Endodermal cell (in vitro differentiated cells): ENCODE measurements at regions not wholly inside any gene's neighbourhood (a gene's known extent, or its start where the extent isn't known, plus 50 kb on each side); places are given as distances from the start of the nearest gene placed in this dataset.
"Not testable (repeated sequence)": the region's sequence is repeated elsewhere in the genome, so short reads cannot be mapped to it uniquely, and the experiment has no call there.

Experiments used
- DNase-seq: peaks from one replicate; pipeline ENCODE4 v3.0.0-alpha.2; 2017
- H3K27ac ChIP-seq: 2 replicates; pipeline ENCODE4 v1.5.1; 2013; ENCODE audit warnings: mild to moderate bottlenecking, low read depth, low read length, moderate library complexity
- H3K27me3 ChIP-seq: 2 replicates; pipeline ENCODE4 v1.6.1; 2013; ENCODE audit warnings: mild to moderate bottlenecking, low read length, moderate library complexity; ENCODE audit not compliant: insufficient read depth, control insufficient read depth, poor library complexity, severe bottlenecking
- H3K36me3 ChIP-seq: 2 replicates; pipeline ENCODE4 v1.7.0; 2013; ENCODE audit warnings: mild to moderate bottlenecking, low read length, moderate library complexity; ENCODE audit not compliant: control insufficient read depth, insufficient read depth
- H3K4me1 ChIP-seq: one replicate; pipeline ENCODE4 v1.7.0; 2013; ENCODE audit warnings: low read length; ENCODE audit not compliant: control insufficient read depth, insufficient read depth
- H3K4me3 ChIP-seq: 2 replicates; pipeline ENCODE4 v1.5.1; 2013; ENCODE audit warnings: mild to moderate bottlenecking, low read length, moderate library complexity
- H3K9ac ChIP-seq: 2 replicates; pipeline ENCODE4 v1.6.1; 2013; ENCODE audit warnings: mild to moderate bottlenecking, low read length, moderate library complexity; ENCODE audit not compliant: poor library complexity, severe bottlenecking; ENCODE audit errors: extremely low read depth
- H3K9me3 ChIP-seq: 2 replicates; pipeline ENCODE4 v1.6.1; 2013; ENCODE audit warnings: mild to moderate bottlenecking, low read length, moderate library complexity; ENCODE audit not compliant: control insufficient read depth
- H3K27ac Mint-ChIP-seq: 2 replicates; pipeline ENCODE4 v1.8.0; 2020; ENCODE audit warnings: mixed read lengths
- H3K27me3 Mint-ChIP-seq: 2 replicates; pipeline ENCODE4 v1.8.0; 2021; ENCODE audit warnings: mild to moderate bottlenecking, mixed read lengths; ENCODE audit not compliant: insufficient read depth
- H3K36me3 Mint-ChIP-seq: 2 replicates; pipeline ENCODE4 v1.8.0; 2020; ENCODE audit warnings: low read depth, mixed read lengths
- H3K4me1 Mint-ChIP-seq: 2 replicates; pipeline ENCODE4 v1.8.0; 2020; ENCODE audit warnings: mixed read lengths
- H3K4me3 Mint-ChIP-seq: 2 replicates; pipeline ENCODE4 v1.8.0; 2020; ENCODE audit warnings: mild to moderate bottlenecking, moderate library complexity, mixed read lengths
- H3K9me3 Mint-ChIP-seq: 2 replicates; pipeline ENCODE4 v1.8.0; 2020; ENCODE audit warnings: mild to moderate bottlenecking, mixed read lengths
- WGBS, 2 experiments: methylation state at CpG; one replicate each; pipeline versions ENCODE4 v1.1.5 to v1.1.7; 2013; ENCODE audit warnings: missing lambda C conversion rate in 2 of 2, mixed read lengths in 1 of 2; ENCODE audit not compliant: insufficient coverage in 1 of 2, insufficient read length in 1 of 2; 5-methylcytosine and 5-hydroxymethylcytosine counted together

DNA sequence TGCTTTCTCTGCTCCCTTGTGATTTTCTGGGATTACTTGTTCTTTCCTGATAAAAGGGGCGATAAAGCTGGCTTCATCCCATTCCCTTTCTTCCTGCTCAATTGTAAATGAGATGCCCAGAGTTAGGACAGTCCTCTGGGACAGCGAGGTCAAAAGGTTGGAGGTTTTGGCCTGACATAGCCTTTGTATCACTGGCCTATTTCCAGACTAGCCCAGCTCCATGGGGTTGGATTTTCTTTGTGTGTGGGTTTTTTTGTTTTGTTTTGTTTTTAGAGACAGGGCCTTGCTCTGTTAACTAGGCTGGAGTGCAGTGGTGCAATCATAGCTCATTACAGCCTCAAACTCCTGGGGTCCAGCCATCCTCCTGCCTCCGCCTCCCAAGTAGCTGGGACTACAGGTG, 57.8 kb downstream of the NPIPB11 start:
- not testable (repeated sequence) for H3K27ac Mint-ChIP-seq, H3K27me3 ChIP-seq, H3K27me3 Mint-ChIP-seq, H3K4me3 Mint-ChIP-seq, H3K9ac ChIP-seq, H3K4me1 ChIP-seq, H3K4me1 Mint-ChIP-seq, DNase-seq, H3K4me3 ChIP-seq, H3K36me3 ChIP-seq, H3K36me3 Mint-ChIP-seq, H3K9me3 ChIP-seq, H3K27ac ChIP-seq, H3K9me3 Mint-ChIP-seq
- WGBS, 2 experiments, result 97% methylated on average over 3 of the region's 3 CpGs; no CpG with 5 or more reads in 1 of the 2 experiments

DNA sequence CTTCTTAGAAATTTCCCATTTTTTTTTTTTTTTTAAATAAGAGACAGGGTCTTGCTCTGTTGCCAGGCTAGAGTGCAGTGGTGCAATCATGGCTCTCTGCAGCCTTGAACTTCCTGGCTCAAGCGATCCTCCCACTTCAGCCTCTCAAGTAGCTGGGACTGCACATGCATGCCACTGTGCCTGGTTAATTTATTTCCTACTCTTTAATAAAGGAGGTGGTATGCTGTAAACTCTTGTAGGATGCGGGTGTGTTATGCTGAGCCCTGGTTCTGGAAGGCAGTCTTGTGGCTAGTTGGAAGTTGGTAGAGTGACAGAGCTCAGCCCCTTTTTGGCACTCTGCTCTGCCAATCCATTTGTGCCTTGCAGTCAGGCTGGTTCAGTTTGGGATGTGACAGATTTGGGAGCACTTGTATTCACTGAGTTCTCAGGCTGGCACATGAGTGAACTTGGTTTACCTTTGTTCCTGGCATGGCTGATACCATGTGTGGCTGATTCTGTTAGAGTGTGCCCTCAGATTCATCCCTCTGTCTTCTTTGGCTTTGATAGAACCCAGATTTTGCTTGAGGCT, 58.3 kb downstream of the NPIPB11 start:
- not testable (repeated sequence) for H3K27ac ChIP-seq, H3K36me3 Mint-ChIP-seq, DNase-seq, H3K4me3 ChIP-seq, H3K27me3 ChIP-seq, H3K36me3 ChIP-seq, H3K27me3 Mint-ChIP-seq, H3K4me3 Mint-ChIP-seq, H3K27ac Mint-ChIP-seq, H3K9ac ChIP-seq, H3K9me3 ChIP-seq, H3K4me1 Mint-ChIP-seq, H3K4me1 ChIP-seq, H3K9me3 Mint-ChIP-seq
- 83% methylated on average over 1 of the region's 2 CpGs; no CpG with 5 or more reads in 1 of the 2 experiments for WGBS, 2 experiments

DNA sequence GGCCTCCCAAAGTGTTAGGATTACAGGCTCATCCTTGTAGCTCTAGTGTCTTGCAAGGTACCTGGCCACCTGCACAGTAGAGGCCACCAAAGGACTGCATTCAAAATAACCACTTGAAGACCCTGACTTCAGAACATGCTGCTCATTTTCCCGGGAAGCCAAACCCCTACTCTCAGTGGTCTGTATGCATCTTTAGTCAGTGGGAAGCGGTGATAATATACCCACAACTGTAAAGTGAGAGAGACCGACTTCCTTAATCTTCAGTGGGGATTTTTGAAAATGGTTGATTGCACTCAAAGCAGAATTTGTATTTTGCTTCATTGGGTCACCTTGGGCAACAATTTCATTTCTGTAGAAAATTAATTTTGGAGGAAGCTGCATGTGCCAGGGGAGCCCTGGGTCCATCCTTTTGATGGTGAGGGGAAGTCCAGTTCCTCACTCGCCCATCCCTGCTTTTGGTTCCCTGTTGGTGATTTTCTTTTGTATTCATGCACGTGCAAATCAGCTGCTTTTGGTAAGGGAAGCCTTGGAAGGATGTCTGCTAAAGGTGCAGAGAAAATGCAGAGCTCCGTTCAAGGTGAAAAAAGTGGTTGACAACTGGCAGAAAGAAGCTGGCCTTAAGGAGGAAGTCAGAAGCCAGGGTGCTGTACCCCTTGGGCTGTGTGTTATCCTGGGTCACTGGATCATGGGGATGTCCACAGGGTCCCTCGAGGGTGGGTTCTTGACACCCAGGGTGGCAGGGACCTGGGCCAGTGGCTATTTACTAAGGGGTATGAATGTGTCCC, 59.5 kb downstream of the NPIPB11 start:
- not testable (repeated sequence) for H3K4me3 ChIP-seq, H3K9me3 ChIP-seq, DNase-seq, H3K27me3 ChIP-seq, H3K27me3 Mint-ChIP-seq, H3K4me1 Mint-ChIP-seq, H3K36me3 ChIP-seq, H3K9ac ChIP-seq, H3K36me3 Mint-ChIP-seq, H3K4me3 Mint-ChIP-seq, H3K4me1 ChIP-seq, H3K9me3 Mint-ChIP-seq, H3K27ac Mint-ChIP-seq, H3K27ac ChIP-seq
- 86 to 100% methylated on average over 1 to 6 of the region's 7 CpGs for WGBS, 2 experiments

DNA sequence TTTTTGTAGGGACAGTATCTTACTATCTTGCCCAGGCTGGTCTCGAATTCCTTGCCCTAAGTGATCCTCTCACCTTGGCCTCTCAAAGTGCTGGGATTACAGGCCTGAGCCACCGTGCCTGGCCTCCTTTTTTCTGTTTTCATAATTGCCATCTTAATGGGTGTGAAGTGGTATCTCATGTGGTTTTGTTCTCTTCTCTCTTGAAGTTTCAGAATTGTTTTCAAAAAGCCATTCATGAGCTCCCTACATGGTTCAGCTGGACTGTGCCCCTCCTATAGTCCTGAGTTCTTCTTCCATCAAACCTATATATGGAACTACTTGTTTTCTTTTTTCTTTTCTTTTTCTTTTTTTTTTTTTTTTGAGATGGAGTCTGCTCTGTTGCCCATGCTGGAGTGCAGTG, 60.3 kb downstream of the NPIPB11 start:
- H3K36me3 ChIP-seq, H3K4me3 Mint-ChIP-seq, H3K27ac ChIP-seq, DNase-seq, H3K36me3 Mint-ChIP-seq, H3K4me1 ChIP-seq, H3K9ac ChIP-seq, H3K27me3 ChIP-seq, H3K9me3 ChIP-seq, H3K9me3 Mint-ChIP-seq, H3K4me3 ChIP-seq, H3K27me3 Mint-ChIP-seq, H3K4me1 Mint-ChIP-seq, H3K27ac Mint-ChIP-seq: not testable (repeated sequence)
- WGBS, 2 experiments, result no CpG with 5 or more reads among the region's 2 CpGs

DNA sequence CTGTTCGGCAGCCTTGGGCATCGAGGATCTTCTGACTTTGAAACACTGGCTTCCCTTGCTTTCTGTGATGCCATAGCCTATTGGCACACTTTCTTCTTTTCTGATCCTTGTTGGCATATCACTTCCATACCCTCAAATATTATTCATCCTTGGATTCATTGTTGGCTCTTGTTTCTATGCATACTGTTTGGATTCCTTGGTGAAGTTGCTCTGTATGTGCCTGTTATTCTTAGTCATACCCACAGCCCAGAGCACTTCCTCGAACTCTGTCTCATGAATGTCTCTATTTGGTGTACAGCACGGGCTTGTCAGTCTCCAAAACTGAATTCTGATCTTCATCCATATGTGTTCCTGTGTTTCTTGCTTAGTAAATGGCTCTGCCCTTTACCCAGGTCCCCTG, 63.6 kb downstream of the NPIPB11 start:
- not testable (repeated sequence) for H3K27ac Mint-ChIP-seq, H3K4me1 Mint-ChIP-seq, H3K4me3 Mint-ChIP-seq, H3K36me3 Mint-ChIP-seq, H3K27ac ChIP-seq, H3K4me1 ChIP-seq, H3K4me3 ChIP-seq, H3K27me3 Mint-ChIP-seq, DNase-seq, H3K27me3 ChIP-seq, H3K9me3 ChIP-seq, H3K9me3 Mint-ChIP-seq, H3K36me3 ChIP-seq, H3K9ac ChIP-seq
- WGBS, 2 experiments, result 100% methylated on average over 2 of the region's 4 CpGs; no CpG with 5 or more reads in 1 of the 2 experiments

DNA sequence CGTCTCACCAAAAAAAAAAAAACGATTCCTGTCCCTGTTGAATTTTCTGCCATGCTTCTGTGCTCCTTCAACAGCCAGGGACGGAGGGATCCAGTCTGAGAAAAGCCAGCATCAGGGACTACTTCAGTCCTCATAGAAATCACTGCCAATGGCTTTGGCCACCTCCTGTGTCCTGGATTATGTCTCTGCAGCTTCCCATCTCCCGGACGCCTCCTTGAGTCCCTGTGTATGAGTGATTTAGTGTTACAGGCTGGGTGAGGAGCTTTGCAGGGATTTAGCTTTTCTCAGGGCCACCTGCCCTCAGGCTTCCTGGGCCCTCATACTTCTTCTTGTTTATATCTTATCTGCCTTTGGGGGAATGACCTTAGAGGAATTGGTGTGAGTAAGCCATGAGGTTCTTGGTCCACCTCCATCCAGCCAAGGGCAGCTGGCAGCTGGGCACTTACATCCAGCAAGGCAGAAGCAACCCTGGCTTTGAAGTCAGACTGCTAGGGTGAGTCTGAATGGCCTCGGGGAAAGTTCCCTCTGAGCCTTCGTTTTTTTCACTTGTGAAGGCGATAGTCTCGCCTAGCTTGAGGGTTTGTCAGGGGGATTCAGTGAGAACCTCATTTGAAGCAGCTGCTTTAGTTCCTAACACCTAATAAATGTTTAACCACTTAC, 65.6 kb downstream of the NPIPB11 start:
- H3K9me3 Mint-ChIP-seq, H3K9ac ChIP-seq, H3K4me3 Mint-ChIP-seq, H3K4me1 ChIP-seq, H3K27me3 ChIP-seq, H3K36me3 ChIP-seq, H3K36me3 Mint-ChIP-seq, H3K27ac ChIP-seq, H3K4me1 Mint-ChIP-seq, H3K4me3 ChIP-seq, H3K27ac Mint-ChIP-seq, H3K27me3 Mint-ChIP-seq, H3K9me3 ChIP-seq, DNase-seq: not testable (repeated sequence)
- 100% methylated on average over 3 of the region's 9 CpGs; no CpG with 5 or more reads in 1 of the 2 experiments for WGBS, 2 experiments

DNA sequence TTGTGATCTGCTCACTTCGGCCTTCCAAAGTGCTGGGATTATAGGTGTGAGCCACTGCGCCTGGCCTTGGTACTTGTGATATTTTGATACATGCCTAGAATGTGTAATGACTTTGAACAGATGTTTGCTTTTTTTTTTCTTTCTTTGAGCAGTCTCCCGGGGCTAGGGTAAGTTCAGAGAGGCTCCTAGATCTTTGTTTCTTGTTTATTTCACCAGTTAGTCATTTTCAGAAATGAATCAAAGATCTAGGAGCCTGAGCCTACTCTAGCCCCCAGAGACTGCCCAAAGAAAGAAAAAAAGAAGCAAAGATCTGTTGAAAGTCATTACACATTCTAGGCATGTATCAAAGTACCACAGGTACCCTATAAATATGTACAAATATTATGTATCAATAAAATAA, 66.3 kb downstream of the NPIPB11 start:
- not testable (repeated sequence) for H3K27ac Mint-ChIP-seq, H3K9me3 Mint-ChIP-seq, H3K36me3 ChIP-seq, H3K36me3 Mint-ChIP-seq, H3K4me1 ChIP-seq, H3K9ac ChIP-seq, DNase-seq, H3K4me3 ChIP-seq, H3K9me3 ChIP-seq, H3K27me3 ChIP-seq, H3K4me3 Mint-ChIP-seq, H3K27ac ChIP-seq, H3K4me1 Mint-ChIP-seq, H3K27me3 Mint-ChIP-seq
- 100% methylated on average over 1 of the region's 3 CpGs; no CpG with 5 or more reads in 1 of the 2 experiments for WGBS, 2 experiments
